ENCODE measurements at regions not wholly inside any gene's neighbourhood (a gene's known extent, or its start where the extent isn't known, plus 50 kb on each side); places are given as distances from the start of the nearest gene placed in this dataset.

GRCh38 chr3:73781541-73781940 lies 156.8 kb upstream of the PDZRN3 start:
- no peak for DNase-seq

GRCh38 chr3:73774645-73775044 lies 149.9 kb upstream of the PDZRN3 start:
- no peak for DNase-seq

GRCh38 chr3:73773233-73773632 lies 148.5 kb upstream of the PDZRN3 start:
- DNase-seq, result no peak

GRCh38 chr3:73772076-73772886 lies 147.5 kb upstream of the PDZRN3 start:
- DNase-seq, result no peak

GRCh38 chr3:73768524-73769308 lies 144.0 kb upstream of the PDZRN3 start:
- DNase-seq, result no peak

GRCh38 chr3:73766599-73767381 lies 142.0 kb upstream of the PDZRN3 start:
- DNase-seq, result no peak

GRCh38 chr3:73765878-73766545 lies 141.3 kb upstream of the PDZRN3 start:
- peak; percentile 5 for DNase-seq

- DNase-seq, result no peak
Measured at GRCh38 chr3:73762855-73763254, 138.1 kb upstream of the PDZRN3 start.

GRCh38 chr3:73759297-73759711 lies 134.6 kb upstream of the PDZRN3 start:
- no peak for DNase-seq

GRCh38 chr3:73757536-73757935 lies 132.8 kb upstream of the PDZRN3 start:
- DNase-seq, result no peak

GRCh38 chr3:73753985-73754384 lies 129.2 kb upstream of the PDZRN3 start:
- no peak for DNase-seq

- no peak for DNase-seq
Measured at GRCh38 chr3:73752338-73752737, 127.6 kb upstream of the PDZRN3 start.

- no peak for DNase-seq
Measured at GRCh38 chr3:73746623-73747022, 121.9 kb upstream of the PDZRN3 start.

- DNase-seq, result no peak
Measured at GRCh38 chr3:73745526-73746191, 120.9 kb upstream of the PDZRN3 start.

GRCh38 chr3:73743551-73743950 lies 118.8 kb upstream of the PDZRN3 start:
- DNase-seq, result no peak

GRCh38 chr3:73739791-73740453 lies 115.2 kb upstream of the PDZRN3 start:
- DNase-seq, result no peak

GRCh38 chr3:73738711-73739110 lies 114.0 kb upstream of the PDZRN3 start:
- DNase-seq, result no peak

GRCh38 chr3:73734211-73735089 lies 109.7 kb upstream of the PDZRN3 start:
- no peak for DNase-seq

- no peak for DNase-seq
Measured at GRCh38 chr3:73733746-73734145, 109.0 kb upstream of the PDZRN3 start.

GRCh38 chr3:73729969-73730440 lies 105.3 kb upstream of the PDZRN3 start:
- no peak for DNase-seq
